HS-5 (cell line): ENCODE measurements at regions not wholly inside any gene's neighbourhood (a gene's known extent, or its start where the extent isn't known, plus 50 kb on each side); places are given as distances from the start of the nearest gene placed in this dataset.

Experiments used
- DNase-seq: peaks from one replicate; pipeline ENCODE4 v3.0.0-alpha.2; 2012; ENCODE audit warnings: low read depth

DNA sequence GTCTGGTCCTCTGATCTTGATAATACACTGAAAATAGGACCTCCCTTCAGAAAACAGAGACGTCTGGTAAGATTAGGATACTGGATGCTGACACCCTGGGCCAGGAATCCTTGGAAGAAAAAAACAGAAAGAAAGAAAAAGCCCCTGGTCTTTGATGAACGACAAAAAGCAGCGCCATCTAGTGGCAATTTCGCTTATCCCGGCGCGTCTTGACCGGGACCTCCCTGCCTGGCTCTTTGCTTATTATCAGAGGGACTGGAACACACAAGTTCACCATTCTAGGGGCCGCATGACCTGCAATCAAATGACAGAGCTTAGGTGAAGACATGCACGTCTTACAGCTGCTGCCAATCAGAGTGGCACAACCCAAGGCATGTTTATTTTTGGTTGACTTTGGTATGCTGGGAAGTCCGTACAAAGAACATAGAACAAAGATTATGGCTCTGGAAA is 114.9 kb upstream of the NFIB start:
- DNase-seq, result no peak

DNA sequence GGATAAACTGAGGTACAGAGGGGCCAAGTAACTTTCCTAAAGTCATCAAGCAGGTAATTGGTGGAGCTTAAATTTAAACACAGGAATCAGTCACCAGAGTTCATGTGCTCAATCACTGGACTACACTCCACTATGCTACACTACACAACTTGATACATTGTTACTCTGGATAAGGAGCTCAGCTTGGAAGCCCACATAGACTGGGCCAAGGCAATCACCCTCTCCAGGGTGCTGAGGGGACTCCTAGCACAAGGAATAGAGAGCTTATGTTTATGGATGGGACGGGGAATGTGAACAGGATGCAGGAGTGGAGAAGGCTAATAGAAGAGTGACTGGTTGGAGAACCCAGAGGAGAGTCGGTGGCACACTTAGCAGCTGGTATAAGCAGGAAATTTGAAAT is 113.5 kb upstream of the NFIB start:
- no peak for DNase-seq

DNA sequence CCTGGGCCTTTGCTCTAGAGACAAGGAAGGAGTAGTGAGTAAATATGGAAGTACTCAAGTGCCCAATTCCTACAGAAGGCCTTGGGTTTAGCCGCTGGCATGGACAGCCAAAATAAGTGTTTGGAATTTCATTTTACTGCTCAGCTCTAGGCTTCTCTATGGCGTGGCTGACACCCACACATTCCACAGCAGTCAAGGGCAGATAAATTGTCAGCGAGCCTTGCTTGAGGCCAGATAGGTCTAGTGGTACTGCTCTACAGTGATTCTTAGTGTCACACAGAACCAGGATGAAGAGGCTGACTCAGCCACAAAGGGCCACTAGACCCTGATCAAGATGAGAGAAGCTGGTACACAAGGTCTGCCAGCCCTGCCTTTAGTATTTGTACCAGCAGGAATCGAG is 111.0 kb upstream of the NFIB start:
- DNase-seq, result no peak

DNA sequence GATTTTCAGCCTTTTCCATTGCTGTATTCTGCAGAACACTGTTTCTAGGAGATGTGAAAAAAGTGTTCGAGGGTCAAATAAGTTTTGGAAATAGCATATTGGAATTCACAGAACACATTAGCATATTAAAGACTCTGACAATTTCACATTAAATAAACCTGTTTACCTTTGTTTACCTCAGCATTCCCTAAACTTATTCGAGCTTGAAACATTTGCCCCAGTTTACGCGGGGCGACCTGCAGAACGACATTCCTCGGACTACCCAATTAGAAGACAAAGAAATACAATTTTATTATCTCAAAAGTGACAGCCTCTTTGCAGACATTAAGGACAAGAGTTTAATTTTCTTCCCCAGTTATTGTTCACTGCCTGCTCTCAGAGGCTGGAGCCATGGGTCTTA is 110.3 kb upstream of the NFIB start:
- DNase-seq, result no peak

DNA sequence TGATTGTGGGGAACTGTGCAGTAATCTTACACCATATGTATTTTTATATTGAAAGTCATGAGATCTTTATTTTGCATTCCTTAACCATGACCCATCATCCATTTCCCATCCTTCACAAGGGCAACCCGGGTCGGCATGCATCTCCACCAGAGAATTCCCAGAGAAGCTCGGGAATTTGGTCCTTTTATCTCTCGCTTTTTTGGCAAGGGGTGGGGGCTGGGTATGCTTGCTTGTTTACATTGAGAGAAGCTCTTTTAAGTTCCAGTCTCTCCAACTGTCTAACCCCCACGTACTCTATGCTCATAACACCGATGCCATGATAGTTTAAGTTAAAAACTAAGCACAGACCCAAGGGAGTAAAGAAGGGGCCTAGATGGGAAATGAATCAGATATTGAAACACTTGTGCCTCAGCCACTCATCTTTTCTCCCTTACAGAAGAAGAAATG is 109.9 kb upstream of the NFIB start:
- peak; percentile 89 for DNase-seq

DNA sequence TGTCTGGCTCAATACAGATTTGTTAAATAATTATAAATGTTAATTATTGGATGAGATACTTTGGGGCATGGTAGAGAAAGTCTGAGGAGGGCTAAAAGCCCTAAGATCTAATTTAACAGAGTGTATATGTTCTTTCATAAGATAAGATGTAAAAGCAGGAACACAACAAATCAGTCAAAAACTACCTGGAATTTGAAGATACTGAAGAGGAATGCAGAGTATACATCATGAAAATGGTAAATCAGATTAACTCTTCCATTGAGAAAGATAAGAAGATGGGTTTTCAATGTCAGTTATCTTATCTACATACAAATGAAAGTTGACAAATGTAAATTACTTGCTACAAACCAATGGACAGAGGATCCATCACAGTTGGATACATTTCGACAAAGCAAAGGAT is 107.3 kb upstream of the NFIB start:
- no peak for DNase-seq

DNA sequence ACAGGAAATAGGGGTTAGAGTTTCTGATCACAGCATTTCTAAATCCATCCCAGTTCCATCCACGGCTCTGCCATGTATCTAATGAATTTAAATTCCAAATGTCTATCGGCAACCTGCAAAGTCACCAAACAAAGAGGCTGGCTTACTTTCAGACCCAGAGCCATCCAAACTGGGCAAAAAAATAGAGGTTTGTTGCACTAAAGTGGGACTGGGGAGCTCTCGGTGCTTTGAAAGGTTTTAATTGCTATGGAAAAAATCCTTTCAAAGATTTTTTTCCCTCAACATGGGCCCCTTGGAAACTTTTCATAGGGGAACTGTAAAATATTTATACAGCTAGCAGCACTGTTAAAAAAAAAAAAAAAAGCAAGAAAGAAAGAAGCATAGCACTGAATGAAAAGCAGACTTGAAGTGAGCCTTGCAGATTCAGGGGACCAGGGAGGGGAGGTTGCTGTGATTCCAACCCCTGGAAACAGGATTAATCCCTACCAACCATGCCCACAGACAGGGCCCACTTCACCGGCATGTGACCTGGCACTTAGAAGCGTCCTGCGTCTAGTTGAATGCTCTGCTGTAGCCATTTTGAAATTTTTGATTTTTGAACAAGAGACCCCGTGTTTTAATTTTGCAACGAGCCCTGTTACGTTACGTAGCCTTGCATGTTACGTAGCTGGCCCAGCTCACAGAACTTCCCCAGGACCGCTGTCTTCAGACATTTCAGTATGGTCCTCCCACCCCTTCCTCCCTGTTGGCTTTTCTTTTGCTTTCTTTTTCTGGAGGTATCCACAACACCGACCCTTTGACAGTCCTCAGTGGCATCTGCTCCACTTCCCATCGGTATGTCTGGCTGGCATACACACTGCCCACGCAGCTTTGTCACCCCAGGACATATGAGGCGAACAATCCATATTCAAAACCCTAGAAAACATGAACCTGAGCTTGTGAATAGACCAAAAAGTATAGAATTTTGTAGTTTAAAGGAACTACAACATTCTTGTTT is 105.3 kb upstream of the NFIB start:
- DNase-seq, result no peak

DNA sequence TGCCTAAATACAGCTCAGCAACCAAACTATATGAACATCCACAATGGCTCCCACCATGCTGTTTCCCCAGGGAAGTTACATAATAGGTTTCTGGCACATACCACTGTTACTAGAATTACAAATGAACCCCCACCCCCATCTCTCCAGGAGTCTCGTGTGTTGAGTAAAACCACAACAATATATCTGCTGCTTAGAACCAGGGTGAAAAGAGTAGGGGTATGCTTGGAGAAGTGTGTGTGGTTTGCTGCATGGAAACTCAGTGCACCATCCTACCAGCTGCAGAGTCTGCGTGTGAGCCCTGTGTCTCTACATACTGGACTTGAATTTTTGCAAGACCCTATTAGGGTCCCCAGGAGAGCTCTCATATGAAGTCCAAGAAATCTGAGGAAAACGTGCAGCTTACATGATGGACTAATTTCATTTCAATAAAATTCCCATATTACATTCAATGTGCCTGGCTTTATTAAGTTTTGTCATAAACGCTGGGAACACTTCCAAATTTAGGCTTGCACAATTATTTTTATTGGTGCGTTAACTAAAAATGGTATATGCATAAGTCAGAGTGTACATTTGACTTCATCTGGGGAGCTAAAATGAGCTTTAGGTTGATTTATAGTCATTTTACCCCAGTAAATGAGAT is 104.5 kb upstream of the NFIB start:
- no peak for DNase-seq

DNA sequence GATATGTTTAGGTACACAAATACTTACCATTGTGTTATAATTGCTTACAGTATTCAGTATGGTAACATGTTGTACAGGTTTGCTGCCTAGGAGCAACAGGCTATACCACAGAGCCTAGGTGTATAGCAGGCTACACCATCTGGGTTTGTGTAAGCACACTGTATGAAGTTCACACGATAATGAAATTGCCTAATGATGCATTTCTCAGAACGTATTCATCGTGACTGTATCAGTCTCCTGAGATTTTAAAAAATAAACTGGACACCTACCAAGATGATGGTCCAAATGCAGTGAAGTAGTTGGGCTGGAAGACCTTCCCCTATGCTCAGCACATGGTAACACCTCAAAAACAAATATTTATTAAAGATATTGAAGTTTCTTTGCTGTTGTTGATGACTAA is 103.3 kb upstream of the NFIB start:
- no peak for DNase-seq

DNA sequence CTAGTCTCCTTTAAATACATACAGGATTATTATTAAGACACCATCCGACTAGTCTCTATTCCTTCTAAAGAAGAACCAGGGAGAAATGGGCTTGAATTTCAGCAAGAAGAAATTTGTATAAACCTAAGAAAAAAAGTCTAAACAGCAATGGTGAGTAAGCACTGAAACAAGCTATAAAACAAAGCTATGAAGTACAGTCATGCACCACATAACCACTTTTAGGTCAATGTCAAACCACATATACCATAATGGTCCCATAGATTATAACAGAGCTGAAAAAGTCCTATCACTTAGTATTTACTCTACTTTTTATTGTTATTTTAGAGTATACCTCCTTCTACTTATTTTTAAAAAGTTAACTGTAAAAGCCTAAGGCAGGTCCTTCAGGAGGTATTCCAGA is 102.0 kb upstream of the NFIB start:
- peak; percentile 73 for DNase-seq

DNA sequence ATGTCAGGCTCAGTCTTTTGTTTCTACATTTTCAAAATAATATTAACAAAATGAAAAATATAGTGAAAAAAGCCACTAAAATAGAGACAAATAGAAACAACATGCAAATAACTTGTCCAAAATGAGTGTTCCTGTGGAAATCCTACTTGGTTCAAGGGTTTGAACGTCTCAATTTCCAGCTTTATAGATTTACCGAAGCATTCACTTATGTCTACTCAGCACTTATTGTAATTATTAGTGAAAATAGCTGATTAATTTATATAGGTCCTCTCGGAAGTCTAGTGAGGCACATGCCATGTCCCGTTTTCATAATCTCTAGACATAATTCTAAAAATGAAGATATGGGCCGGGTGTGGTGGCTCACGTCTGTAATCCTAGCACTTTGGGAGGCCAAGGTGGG is 99.9 kb upstream of the NFIB start:
- no peak for DNase-seq

DNA sequence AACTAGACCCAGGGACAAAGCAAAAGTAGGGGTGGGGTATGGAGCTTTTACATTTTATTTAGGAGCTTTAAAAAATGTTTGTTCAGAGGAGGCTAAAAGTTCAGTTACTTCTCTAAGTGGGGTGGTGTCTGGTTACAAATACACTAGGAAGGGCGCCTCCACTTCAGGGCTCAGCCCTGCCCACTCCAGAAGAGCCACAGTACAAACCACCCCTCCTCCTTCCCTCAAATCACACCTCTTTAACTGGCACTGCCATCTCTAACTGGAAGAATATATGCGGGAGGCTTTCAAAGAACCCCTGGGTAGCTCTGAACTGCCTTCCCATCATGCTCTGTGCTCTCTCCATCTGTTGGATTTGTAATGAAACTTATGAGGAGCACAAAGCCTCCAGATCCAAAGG is 98.8 kb upstream of the NFIB start:
- DNase-seq, result no peak

DNA sequence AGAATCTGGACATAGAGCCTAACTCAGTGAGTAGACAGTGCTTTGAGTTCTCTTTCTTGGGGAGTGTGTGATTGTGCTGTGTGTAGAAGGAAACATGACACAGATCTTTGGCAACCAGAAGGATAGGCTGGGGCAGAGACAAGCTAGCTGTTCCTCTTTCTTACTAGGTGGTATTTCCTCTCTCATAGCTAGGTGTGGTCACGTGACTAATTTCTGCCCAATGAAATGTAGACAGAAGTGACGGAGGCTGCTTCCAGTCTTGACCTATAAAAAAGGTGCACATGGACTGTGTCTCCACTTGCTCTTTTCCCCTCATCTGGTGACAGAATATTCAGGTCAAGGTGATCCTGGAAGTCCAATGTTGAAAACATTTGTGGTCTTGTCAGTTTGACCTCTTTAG is 92.5 kb upstream of the NFIB start:
- no peak for DNase-seq

DNA sequence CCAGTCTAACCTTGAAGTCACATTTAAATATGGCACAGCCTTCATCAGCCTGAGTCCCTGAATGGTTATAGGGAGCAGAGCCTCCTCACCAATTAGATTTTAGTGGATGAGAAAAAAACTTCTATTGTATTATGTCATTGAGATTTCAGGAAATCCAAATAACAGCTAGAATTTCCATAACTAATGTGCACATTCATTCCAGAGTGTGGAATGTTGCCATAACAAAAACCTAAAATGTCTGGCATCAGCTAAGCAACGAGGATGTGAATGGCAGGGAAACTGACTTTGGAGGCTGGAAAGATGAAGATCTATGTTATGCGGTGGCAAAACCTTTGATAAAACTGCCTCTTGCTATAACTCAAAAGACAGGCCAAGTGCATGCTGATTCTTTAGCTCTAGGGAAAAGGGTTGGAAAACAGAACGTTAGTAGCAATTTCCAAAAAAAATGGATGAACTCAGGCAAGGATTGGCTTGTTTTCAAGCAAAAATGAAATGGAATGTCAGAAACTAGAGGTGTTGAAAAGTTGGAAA is 91.3 kb upstream of the NFIB start:
- no peak for DNase-seq

DNA sequence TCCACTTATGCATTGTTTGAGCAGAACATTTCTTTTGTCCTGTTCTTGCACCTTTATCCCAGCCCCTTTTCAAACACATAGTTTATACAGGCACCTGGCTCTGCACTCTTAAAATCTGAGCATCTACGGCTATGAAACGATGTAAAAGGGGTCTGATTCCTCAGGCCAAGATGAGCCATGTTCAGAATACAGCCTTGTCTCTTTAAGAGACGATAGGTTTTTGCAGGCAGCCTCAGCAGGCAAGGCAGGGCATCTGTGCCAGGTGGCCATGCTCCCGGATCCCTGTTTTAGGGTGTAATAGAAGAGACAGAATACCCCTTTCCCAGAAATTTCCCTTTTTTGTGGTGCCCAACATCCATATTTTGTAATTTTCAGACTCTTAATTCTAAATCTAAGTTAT is 89.1 kb upstream of the NFIB start:
- DNase-seq, result no peak

DNA sequence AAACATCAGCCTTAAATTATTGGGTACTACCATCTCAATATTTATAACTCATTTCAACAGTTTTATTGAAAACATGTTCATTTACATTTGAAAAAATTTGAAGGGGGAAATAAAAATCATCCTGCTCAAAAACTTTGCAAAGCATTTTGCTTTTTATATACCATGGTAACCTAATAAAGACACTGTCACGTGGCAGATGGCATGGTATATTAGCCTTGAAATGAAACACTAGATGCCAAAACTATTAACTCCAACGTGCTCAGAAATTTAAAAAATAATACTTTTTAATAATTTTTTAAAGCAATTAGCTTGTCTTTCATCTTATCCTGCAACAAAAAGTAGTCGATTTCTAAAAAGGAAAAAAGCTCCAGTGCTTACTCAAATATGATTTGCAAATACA is 88.6 kb upstream of the NFIB start:
- DNase-seq, result no peak

DNA sequence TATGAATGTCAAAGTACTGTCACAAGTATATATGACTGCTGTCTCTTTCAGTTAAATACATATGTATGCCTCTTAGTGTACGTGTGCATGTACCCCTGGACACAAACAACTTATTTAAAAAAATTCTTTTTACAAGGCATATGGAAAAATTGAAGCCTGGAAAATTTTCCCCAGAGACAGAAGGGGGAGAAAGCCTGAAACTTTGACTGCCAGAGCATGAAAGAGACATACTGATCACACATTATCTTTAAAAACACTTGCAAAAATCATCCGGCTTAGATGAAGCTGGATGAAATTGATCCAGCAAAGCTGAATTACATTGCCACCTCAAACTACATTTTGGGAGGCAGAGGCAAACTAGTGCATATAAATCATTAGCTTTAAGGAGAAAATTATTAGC is 88.0 kb upstream of the NFIB start:
- DNase-seq, result no peak

DNA sequence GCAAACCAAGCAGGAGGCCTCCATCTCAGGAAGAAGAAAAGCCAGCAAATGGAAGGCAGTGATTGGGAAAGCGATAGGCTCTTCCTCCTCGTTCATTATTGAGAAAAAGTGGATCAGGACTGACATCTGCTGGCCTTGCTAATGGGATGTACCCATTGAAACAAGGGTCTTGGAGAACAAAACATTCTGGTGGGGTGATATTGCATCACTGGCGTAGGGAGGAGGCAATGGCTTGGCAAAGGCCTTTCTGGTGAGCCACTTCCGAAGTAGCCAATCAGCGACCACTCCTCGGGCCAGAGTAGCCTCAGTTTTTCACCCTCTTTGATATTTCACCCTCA is 86.7 kb upstream of the NFIB start:
- peak; percentile 61 for DNase-seq

DNA sequence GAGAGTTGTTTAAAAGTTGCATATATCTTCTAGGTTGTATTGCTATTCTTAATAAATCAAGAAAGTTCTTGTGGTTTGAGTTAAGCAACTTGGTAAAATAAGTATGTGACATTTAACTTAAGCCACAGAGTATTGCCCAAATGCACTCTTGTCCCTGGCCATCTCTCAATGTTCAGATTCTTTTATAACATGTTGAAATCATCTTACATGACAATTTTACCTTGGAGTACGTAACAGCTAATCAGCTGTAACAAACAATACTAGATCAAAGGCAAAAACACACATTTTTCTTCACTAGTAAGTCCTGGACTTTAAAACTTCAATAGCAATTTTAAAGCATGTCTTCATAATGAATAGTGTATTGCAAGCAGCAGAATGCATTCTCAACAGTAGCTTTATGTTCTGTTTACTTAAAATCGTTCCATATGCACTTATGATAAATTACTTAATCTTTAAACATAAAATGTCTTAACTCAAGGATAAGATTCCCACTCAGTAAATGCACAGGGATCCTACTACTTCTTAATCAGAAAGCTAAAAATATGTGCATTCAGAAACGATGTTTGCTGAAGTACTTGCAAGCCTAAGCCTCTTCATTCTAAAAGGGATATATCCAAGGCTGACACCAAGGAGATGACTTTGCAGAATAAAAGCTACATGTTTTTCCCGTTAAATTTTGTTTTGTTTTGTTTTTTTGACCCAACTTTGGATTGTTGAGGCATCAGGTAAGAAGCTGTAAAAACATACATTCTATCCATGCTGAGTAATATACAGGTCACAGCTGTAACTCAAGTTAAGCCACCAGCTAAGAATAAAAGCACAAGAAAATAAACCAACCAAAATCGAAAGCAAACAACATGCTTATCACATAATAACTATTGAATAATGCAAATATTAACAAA is 86.1 kb upstream of the NFIB start:
- no peak for DNase-seq

DNA sequence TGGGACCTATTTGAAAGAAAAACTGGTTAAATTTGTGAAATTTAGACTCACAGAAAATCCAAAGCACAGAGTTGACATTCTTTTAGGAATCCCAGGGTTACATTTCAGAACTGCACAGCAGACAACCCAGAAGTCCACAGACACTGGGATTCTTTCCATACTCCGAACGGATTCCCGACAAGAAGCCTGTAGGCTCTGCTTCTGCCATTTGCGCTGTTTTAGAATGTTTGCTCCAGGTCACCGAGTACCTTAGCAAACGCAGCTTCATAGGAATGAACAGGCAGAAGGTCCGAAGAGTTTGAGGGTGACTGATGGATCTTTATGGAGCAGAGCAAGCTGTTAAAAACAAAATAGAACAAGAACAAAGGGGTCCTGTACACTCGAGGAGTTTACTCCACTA is 84.5 kb upstream of the NFIB start:
- DNase-seq, result no peak

DNA sequence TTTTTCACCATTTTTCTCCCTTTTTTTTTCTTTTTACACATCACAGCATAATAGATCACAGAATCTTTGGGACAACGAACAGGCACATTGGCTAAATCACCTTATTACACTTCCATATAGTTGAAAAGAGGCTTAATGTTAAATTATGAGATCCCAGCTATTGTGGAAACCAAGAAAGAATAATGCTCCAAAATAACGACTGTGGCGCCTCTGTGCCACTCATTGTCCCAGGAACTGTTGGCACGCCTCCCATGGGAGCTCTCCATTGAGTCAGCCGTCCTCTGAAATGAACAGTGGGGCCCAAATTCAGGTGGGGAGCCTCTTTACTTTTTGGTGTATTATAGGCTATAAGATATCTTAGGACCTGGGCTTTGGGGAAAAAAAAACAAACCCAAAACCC is 82.2 kb upstream of the NFIB start:
- DNase-seq, result no peak
